GM12872 (cell line): ENCODE measurements at regions not wholly inside any gene's neighbourhood (a gene's known extent, or its start where the extent isn't known, plus 50 kb on each side); places are given as distances from the start of the nearest gene placed in this dataset.

Experiments used
- CTCF ChIP-seq: IDR thresholded peaks from 3 replicates; pipeline ENCODE4 v1.5.1; 2011; ENCODE audit warnings: low read depth, mild to moderate bottlenecking, low read length, moderate library complexity; ENCODE audit not compliant: insufficient read depth

GRCh38 chr2:142707318-142707717 is 170.1 kb upstream of the KYNU start:
- no peak for TF ChIP-seq CTCF

- no peak for TF ChIP-seq CTCF
Observed at GRCh38 chr2:142694282-142694681, 183.2 kb upstream of the KYNU start.

- no peak for TF ChIP-seq CTCF
Observed at GRCh38 chr2:142693171-142693950, 184.1 kb upstream of the KYNU start.

GRCh38 chr2:142688856-142689605 is 188.4 kb upstream of the KYNU start:
- TF ChIP-seq CTCF = no peak

- TF ChIP-seq CTCF = no peak
Observed at GRCh38 chr2:142687509-142687908, 190.0 kb upstream of the KYNU start.

- TF ChIP-seq CTCF = no peak
Observed at GRCh38 chr2:142687075-142687474, 190.4 kb upstream of the KYNU start.

GRCh38 chr2:142684667-142685066 is 192.8 kb upstream of the KYNU start:
- no peak for TF ChIP-seq CTCF
